HPDE6-E6E7 (cell line): ENCODE measurements at regions not wholly inside any gene's neighbourhood (a gene's known extent, or its start where the extent isn't known, plus 50 kb on each side); places are given as distances from the start of the nearest gene placed in this dataset.
"Not testable (repeated sequence)": the region's sequence is repeated elsewhere in the genome, so short reads cannot be mapped to it uniquely, and the experiment has no call there.

Experiments
- DNase-seq: peaks from one replicate; pipeline ENCODE4 v3.0.0; 2011; ENCODE audit warnings: missing footprints; ENCODE audit errors: extremely low spot score

DNA sequence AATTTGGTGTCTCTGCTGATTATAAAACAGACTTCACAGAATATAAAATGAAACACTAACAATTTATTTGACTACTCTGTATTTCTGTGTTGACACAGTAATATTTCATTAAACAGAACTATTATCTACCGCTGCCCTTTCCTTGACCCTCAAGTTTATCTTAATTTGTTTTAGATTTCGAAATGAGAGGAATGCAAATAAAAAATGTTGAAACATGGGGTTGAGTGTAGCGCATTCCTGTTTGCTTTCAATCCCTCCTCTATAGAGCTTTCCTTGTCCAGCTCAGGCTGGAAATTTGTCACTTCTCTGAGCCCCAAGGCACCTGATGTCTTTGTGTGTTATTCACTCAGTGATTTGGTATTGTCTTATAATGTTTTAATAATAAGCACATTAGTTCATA is 550.2 kb downstream of the ZBBX start:
- no peak for DNase-seq

DNA sequence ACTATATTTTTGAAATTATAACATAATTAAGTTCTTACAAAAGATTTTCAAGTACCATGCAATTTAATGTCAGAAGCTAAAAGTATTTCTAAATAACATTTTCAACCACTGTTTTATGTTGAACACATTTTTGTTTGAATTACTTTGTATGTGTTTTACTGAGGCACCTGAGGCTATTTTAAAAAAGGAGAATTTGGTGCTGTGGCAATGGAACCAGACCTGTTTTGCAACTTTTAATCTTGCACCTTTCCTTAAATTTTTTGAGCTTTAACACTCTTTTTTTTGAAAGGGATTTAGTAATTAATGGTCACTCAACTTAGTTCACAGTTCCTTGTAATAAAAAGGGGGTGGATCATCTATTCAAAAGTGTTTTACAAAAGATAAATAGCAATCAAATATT is 561.6 kb downstream of the ZBBX start:
- no peak for DNase-seq

DNA sequence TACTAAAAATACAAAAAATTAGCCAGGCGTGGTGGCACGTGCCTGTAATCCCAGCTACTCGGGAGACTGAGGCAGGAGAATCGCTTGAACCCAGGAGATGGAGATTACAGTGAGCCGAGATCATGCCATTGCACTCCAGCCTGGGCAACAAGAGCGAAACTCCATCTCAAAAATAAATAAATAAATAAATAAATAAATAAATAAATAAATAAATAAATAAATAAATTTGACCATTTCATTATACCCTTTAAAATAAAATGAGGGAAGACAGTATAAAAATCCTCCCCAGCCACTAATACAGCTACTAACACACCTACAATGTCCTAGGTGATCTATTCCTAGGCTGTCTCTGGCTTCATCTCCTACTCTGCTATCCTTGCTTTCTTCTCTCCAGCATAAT is 562.8 kb downstream of the ZBBX start:
- DNase-seq: not testable (repeated sequence)

DNA sequence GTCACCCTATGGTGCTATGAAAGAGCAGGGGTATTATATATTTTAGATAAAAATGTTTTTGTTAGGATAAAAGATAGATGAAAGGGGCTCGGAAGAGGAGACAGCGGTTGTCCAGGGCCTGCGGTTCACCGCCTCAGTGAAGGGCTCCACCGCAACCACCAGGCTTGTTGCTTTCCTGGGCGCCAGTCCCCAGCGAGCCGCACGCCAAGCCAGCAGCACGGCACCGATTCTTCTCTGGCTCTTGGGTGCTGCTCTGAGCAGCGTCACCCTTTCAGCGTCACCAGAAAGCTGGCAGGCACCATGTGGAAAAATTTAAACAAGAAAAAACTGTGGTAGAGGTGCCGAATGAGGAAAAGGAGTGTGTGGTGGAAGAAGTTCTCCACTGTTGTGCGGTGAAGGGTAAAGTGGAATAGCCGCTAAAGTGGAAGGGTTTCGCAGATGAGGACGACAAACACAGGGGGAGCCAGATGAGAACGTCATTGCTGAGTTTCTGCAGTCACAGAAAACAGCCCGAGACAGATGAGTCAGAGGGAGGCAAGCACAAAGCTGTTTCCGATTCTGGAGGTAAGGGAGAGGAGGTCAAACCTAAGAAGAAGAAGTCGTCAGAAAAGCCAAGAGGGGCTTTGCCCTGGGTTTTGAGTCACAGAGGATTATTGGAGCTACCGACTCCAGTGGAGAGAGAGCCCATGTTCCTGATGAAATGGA is 569.2 kb downstream of the ZBBX start:
- no peak for DNase-seq

DNA sequence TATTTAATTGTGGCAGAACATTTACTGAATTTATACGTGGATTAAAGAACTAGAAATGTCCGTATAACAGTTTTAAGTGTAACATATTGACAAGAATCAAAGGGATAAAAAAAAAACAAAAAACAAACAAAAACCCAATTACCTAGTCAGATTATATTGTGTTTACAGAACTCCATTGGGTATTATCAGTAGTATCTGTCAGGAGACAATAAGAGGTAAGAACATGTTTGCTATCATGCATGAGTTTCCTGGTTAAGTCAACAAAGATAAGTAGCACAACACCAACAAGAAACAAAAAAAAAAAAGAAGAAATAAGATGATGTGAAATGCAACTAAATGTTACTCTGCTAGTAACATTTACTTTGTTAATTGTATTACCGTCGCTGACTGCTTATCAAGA is 570.6 kb downstream of the ZBBX start:
- DNase-seq: no peak

DNA sequence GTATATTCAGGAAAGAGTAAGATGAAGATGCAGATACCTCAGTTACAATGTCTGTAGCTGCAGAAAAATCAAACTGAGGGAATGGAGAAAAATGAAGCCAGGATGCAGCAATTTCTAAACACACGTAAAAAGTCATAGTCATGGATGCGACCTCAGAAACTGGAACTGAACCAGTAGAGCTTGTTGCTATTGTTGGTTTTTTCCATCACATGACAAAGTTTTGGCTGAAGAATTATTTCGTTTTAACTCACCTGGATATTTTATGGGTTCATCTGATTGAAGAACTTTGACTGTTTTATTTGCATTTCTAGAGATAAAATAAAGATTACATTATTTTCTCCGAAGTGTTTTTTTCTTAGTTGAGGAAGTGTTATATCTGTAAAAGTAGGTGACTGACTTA is 591.2 kb downstream of the ZBBX start:
- DNase-seq: no peak

DNA sequence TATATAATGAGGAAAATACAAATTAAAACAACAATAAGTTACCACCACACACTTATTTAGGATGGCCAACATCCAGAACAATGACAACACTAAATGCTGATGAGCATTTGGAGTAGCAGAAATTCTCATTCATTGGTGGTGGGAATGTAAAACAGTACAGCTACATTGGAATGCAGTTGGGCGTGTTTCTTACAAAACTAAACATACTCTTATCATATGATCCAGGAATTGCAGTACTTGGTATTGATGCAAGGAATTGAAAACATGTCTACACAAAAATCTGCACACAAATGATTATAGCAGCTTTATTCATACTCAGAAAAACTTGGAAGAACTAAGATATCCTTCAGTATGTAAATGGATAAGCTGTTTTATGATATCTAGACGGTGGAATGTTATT is 594.2 kb downstream of the ZBBX start:
- no peak for DNase-seq

DNA sequence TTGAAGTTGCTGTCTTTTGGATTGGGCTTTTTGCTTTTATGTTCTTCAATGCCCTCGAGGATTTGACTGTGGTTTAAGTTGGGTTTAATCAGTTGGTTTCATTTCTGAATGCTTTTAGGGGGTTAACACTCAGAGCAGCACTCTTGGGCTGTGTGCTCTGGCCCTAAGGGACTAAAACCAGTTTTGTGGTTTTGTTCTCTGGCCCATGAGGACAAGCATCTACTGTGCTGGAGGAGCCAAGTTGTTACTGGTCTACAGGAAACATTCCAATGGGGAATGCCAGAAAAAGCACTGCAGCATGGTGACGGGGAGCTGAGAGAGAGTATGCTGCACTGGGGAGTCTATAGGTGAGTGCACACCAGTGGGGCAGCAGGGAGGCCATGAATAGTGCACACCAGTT is 596.9 kb downstream of the ZBBX start:
- no peak for DNase-seq

DNA sequence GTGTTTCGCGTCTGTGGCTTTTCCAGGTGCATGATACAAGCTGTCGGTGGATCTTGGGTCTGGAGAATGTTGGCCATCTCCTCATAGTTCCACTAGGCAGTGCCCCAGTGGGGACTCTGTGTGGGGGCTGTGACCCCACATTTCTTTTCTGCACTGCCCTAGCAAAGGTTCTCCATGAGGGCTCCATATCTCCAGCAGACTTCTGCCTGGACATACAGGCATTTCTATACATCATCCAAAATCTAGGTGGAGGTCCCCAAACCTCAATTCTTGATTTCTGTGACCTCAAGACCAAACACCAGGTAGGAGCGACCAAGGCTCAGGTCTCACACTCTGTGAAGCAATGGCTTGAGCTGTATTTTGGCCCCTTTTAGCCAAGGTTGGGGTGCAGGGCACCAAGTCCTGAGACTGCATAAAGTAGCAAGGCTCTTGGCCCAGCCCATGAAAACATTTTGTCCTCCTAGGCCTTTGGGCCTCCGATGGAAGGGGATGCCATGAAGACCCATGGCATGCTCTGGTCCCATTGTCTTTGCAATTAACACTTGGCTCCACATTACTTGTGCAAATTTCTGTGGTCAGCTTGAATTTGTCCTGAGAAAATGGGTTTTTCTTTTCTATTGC is 615.3 kb downstream of the ZBBX start:
- no peak for DNase-seq

DNA sequence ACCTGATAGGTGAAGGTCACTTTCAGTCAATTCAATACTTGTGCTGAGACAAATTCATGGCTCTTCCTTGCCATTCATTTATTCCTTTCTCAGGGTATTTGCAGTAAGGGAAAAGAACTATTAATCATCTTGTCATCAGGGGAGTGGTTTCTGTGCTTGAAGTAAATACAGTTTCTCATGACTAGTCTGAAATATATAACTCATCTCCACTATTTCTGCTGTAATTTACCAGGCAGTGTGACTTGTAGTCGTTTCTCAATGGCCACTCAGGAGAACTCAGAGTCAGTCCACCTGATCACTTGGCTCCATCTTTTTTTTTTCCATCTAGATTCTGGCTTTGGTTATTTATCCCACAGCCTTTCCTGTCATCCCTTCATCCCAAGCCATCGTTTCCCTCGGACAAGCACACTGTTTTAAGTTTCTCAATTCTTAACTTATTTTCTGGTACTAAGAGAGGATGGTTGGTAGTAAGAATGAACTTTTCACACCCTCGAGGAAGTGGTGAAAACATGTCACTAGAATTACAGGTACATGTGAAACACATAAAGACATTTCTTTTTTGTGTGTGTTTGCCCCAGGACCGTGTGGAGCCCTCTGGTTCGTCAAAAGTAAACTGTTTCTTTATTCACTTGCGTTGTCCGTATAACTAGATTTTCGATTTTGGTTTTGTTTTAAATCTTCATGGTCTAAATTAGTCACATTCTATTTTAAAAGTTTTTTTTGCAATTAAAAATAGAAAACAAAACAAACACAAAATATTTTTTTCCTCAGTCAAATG is 620.2 kb downstream of the ZBBX start:
- no peak for DNase-seq

DNA sequence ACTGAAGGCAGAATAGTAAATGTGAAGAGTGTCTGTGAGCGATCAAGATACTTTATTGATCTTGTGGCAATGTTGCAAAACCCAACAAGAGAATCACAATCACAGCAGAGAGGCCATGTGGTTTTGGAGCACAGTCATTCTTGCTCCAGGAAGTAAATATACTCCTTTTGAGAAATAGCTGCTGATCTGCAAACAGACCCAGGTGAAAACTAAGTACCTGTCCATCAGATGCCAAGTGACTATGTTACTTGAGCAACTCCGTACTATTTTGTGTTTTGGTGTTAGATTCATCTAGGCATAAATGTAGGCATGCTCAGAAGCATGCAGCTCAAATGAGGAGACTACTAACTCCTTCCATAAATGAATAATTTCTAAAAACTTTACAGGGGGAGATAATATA is 627.9 kb downstream of the ZBBX start:
- no peak for DNase-seq

DNA sequence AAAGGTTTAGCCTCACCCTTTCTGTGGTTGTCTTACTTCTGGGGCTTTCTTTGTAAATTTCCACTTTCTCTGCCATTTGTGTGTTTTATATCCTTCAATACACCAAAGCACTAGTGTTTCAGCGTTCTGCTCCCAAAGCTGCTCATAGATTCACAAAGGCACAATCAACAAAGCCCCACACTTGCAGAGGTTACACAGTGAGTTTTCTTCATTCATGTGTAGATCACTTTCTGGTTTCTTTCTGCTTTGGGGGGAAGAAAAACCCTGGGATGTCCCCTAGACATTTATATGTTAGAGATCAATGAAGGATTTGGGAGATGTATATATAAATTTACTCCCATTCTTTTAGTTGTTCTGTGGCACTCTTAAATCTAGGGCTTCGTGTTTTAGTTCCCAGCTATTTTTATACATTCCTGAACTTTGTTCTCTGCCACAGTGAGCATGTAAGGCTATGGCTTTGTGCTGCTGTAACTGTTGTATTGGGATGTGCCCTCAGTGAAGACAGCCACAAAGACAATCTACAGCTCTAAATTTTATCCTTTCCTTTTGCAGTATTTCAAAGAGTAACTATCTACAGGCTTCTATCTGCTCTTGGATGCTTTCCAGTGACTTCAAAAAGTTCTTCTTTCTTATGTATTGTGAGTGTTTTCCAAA is 636.5 kb downstream of the ZBBX start:
- DNase-seq: no peak

DNA sequence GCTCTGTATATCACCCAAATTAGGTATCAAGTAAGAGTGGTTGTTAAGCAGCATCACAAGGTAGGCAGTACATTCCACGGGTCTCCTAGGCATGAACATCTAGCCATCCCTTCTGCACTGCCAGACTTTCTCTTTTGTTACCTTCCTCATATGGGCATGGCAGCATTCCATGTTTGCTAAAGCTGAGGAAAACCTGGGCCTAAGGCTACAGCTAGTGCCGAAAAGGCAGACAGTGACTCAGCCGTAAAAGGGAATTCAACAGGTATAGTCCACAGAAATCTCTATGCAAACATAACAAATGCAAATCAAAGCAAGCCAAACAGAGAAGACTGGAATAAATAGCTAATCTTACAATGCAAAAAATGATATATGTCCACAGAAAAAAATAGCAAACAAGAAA is 645.4 kb downstream of the ZBBX start:
- no peak for DNase-seq

DNA sequence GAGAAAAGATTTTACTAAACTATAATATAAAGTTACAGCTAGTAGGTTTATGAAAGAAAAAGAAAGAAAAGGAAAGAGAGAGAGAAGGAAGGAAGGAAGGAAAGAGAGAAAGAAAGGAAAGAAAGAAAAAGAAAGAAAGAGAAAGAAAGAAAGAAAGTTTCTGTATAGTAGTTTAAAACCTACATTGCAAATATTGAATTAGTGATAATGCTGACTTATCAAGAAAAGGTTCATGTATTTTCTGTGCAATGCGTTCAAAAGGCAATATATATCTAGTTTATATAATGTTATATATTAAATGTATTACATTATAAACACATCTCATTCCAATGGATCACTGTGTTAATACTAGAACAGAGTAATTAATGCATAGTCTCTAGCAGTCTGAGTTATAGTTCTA is 648.4 kb downstream of the ZBBX start:
- no peak for DNase-seq

DNA sequence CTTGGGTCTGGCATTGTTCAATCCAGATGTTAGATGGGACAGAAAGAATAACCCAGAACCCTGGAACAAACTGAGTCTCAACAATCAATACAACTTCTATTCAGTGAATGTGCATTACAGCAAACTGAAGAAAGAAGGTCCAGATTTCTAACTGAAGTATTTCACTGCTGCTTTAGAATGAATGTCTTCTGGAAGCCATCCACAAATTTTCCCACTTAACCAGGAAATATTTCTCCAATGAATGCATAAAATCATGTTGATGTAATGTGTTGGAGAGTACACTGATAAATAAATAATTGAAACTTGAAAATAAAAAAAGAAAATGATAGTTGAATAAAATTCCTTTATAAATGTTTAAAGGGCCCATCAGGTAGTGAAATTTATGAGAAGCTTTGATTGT is 658.6 kb downstream of the ZBBX start:
- no peak for DNase-seq

DNA sequence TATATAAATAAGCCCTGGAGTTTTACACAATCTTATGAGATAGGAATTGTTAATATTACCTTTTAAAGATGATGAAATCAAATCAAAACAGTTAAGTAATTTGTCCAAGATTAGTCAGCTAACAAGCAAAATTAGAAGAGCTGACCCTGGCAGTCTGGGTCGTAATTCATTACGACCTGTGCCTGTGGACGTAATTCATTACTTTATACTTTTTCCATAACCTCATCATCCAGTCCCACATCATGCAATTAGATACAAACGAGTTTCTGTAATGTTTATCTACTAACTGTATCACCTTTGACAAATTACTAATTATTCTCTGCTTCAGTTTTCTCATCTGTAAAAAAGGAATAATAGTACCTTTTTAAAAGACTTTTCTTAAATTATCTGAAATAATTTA is 665.9 kb downstream of the ZBBX start:
- DNase-seq: no peak

DNA sequence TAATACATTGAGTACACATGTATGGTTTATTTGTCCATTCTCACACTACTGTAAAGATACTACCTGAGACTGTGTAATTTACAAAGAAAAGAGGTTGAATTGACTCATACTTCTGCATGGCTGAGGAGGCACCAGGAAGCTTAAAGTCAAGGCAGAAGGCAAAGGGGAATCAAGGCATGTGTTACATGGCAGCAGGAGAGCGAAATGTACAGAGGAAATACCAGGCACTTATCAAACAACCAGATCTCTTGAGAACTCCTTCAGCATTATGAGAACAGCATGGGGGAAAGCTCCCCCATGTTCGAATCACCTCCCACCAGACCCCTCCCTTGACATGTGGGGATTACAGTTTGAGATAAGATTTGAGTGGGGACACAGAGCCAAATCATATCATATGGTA is 666.3 kb downstream of the ZBBX start:
- DNase-seq: no peak

DNA sequence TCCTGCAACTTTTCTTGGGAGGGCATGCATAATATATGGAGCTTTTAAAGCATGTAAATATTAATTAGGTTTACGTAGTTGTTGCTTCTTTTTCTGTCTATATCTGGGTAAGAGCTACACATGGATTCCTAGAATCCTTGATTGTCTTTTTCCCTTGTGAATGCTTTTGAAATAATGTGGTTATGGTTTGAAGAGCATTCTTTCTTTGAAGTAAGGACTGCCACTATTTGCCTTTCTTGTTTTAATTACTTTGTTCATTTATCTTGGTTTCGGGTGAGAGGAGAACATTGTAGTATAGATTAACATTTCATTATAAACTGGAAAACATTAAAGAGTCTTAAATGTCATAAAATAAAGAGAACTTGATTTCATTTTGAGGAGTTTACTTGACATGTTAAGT is 674.0 kb downstream of the ZBBX start:
- DNase-seq: no peak

DNA sequence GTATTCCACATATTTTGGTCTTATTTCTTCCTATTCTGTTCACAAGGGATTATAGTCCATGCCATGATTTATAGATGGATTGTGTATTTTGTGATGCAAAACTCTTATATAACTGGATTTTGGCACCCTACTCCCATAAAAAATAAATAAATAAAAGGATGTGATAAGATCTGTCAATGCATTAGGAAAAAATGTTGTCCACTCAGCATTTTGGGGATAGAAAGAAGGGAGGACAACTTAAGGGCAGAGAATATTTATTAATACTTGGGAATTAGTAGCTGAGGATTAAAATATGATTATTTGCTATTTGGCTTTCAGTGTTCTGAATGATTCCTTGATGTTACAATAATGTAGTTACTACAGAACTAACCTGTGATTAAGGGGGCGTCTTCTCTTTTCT is 682.6 kb downstream of the ZBBX start:
- DNase-seq: no peak

DNA sequence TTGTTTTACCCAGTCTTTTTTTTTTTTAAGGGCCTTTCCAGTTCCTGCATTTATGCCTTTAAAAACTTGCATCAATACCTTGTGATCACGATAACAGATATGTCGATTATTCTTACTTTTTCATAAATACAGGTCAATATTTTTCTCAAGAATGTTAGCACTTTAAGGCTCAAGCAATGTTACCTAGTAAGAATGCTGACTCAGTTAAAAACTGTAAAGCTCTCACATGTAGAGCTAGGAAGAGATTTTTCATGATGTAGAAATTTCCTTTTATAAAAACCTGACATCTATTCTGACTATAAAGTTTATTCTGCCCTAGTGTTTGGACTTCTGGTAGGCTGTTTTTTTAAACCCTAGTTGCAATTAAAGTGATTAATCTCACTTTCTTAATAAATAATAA is 684.0 kb downstream of the ZBBX start:
- DNase-seq: no peak

DNA sequence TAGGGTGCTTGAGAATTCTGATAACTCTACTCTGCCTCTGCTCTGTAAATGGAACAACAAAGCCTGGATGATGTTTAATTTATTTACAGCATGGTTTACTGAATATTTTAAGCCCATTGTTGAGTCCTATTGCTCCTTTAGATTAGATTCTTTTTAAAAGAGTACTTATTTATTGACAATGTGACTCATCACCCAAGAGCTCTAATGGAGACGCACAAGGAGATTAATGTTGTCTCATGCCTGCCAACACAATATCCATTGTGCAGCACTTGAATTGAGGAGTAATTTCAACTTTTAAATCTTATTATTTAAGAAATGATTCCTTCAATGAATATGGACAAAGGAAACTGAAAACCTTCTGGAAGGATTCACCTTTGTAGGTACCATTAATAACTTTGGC is 691.4 kb downstream of the ZBBX start:
- no peak for DNase-seq

DNA sequence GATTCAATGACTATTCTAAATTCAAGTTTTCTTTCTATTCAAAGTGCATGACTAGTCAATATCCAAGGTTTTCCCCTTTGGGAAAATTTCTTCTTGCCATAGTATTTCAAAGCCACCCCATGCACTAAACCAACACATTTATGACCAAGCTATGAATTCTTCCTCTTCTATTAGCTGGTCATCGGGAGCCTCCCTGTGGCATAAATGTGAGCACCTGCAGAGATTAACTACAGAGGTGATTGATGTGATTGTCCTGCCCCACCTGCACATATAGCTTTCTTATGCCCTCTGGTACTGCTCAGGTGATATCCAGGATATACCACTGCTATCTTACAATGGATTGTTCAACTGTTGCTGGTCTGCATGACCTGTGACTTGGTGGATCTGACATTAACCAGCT is 694.9 kb downstream of the ZBBX start:
- no peak for DNase-seq

DNA sequence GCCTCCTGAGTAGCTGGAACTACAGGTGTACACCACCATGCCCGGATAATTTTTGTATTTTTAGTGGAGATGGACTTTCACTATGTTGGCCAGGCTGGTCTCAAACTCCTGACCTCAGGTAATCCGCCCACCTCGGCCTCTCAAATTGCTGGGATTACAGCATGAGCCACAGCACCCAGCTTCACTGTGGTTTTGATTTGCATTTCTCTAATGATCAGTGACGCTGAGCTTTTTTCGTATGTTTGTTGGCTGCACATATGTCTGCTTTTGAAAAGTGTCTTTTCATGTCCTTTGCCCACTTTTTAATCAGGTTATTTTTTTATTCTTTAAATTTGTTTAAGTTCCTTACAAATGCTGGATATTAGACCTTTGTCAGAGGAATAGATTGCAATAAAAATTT is 696.0 kb downstream of the ZBBX start:
- not testable (repeated sequence) for DNase-seq
